ENCODE measurements at regions not wholly inside any gene's neighbourhood (a gene's known extent, or its start where the extent isn't known, plus 50 kb on each side); places are given as distances from the start of the nearest gene placed in this dataset.

GRCh38 chr4:177862541-177863176 lies 420.4 kb upstream of the AGA start:
- H3K9me3 ChIP-seq (ENCODE audit: control insufficient read depth, low read length) = no peaks in the 10 kb centered on the region
- intact Hi-C loops (cut with DNase I) = no loop called here
- no peaks in the 10 kb centered on the region for H3K27me3 ChIP-seq (ENCODE audit: control insufficient read depth, insufficient read depth)
- H3K27ac ChIP-seq (ENCODE audit: low read length) = no peak overlapping the region
- DNase-seq (peak in 1 of 3 donors; percentile 40), ATAC-seq (peak in 1 of 2 donors; percentile 31)
- H3K4me3 ChIP-seq (ENCODE audit: low read length) = no peak overlapping the region
- H3K4me1 ChIP-seq (ENCODE audit: control insufficient read depth, insufficient read depth, low read length) = no peaks in the 10 kb centered on the region
- 85% methylated on average over 19 of the region's 19 CpGs for WGBS

DNA sequence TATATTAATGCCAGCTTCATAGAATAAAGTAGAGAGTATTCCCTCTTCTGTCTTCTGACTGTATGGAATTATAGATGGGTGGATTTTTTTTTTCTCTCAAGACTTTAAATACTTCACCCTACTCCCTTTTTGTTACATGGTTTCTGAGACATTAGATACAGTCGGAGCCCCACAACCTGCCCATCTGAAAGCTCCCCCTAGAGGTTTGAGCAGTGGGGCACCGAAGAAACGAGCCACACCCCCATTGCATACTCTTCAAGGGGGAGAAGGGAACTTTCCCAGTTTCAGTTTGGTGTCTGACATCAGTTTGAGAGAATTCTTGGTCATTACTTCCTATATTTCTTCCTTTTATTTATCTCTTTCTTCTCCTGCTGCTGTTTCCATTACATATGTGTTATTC lies 437.6 kb upstream of the AGA start:
- DNase-seq (no peak), ATAC-seq (no peak)
- intact Hi-C loops (cut with DNase I) = no loop called here
- Histone ChIP-seq H3K4me1 (ENCODE audit: control insufficient read depth, insufficient read depth, low read length) (no peaks in the 10 kb centered on the region), H3K4me3 (ENCODE audit: low read length) (no peak overlapping the region), H3K27ac (ENCODE audit: low read length) (no peak overlapping the region), H3K9me3 (ENCODE audit: control insufficient read depth, low read length) (no peaks in the 10 kb centered on the region), H3K27me3 (ENCODE audit: control insufficient read depth, insufficient read depth) (no peaks in the 10 kb centered on the region)
- 57% methylated on average over 3 of the region's 3 CpGs for WGBS

DNA sequence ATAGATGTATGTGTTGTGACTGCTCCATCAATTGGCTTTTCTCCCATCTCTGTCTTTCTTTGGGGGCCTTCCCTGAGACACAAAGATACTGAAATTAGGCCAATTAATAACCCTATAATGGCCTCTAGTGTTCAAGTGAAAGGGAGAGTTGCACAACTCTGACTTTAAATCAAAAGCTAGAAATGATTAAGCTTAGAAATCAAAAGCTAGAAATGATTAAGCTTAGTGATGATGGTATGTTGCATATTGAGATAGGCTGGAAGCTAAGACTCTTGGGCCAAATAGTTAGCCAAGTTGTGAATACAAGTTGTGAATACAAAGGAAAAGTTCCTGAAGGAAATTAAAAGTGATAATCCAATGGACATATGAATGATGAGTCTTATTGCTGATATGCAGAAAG lies 452.9 kb upstream of the AGA start:
- intact Hi-C loops (cut with DNase I) = no loop called here
- Histone ChIP-seq H3K27ac (ENCODE audit: low read length) (no peak overlapping the region), H3K4me3 (ENCODE audit: low read length) (no peak overlapping the region), H3K4me1 (ENCODE audit: control insufficient read depth, insufficient read depth, low read length) (no peaks in the 10 kb centered on the region), H3K9me3 (ENCODE audit: control insufficient read depth, low read length) (no peaks in the 10 kb centered on the region), H3K27me3 (ENCODE audit: control insufficient read depth, insufficient read depth) (no peaks in the 10 kb centered on the region)
- no peak for ATAC-seq
- DNase-seq = no peak

DNA sequence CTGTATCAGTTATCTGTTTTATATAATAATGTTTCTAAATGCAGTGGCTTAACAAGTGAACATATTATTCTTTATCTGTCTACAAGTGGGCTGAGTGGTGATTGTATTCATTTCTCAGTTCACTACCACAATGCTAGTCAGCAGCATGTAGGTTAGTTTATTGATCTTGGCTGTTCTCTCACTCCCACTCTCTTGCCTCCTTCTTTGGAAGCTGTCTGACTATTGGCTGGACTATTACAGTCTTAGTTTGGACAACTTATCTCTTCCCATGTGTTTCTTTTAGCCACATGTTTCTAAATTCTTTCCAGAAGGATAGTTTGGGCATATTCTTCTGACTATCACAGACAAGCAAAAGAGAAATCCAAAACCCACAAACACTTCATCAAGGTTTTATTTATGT lies 459.5 kb upstream of the AGA start:
- DNase-seq = no peak
- ATAC-seq = no peak
- Histone ChIP-seq H3K27me3 (ENCODE audit: control insufficient read depth, insufficient read depth) (no peaks in the 10 kb centered on the region), H3K9me3 (ENCODE audit: control insufficient read depth, low read length) (no peaks in the 10 kb centered on the region), H3K27ac (ENCODE audit: low read length) (no peak overlapping the region), H3K4me1 (ENCODE audit: control insufficient read depth, insufficient read depth, low read length) (no peaks in the 10 kb centered on the region), H3K4me3 (ENCODE audit: low read length) (no peak overlapping the region)
- intact Hi-C loops (cut with DNase I) = no loop called here

DNA sequence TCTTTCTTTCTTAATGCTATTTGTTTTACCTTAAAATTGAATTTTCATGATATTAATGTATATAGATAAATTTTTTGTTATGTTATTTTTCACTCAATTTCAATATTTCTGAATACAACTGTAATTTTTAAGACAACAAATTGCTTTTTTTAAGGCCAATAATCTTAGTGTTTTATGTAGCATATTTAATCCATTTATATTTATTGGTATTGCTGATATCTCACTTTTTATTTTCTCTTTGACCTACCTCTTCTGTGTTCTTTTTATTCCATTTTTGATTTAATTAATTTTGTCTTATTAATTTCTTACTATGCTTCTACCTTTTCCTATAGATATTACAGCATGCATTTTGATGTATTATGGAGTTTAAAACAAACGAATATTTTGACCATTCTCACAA lies 460.1 kb upstream of the AGA start:
- H3K9me3 ChIP-seq (ENCODE audit: control insufficient read depth, low read length) = no peaks in the 10 kb centered on the region
- DNase-seq (no peak), ATAC-seq (no peak)
- H3K27ac ChIP-seq (ENCODE audit: low read length) = no peak overlapping the region
- intact Hi-C loops (cut with DNase I) = no loop called here
- no peaks in the 10 kb centered on the region for H3K4me1 ChIP-seq (ENCODE audit: control insufficient read depth, insufficient read depth, low read length)
- 72% methylated on average over 1 of the region's 1 CpG for WGBS
- H3K4me3 ChIP-seq (ENCODE audit: low read length) = no peak overlapping the region
- H3K27me3 ChIP-seq (ENCODE audit: control insufficient read depth, insufficient read depth) = no peaks in the 10 kb centered on the region

DNA sequence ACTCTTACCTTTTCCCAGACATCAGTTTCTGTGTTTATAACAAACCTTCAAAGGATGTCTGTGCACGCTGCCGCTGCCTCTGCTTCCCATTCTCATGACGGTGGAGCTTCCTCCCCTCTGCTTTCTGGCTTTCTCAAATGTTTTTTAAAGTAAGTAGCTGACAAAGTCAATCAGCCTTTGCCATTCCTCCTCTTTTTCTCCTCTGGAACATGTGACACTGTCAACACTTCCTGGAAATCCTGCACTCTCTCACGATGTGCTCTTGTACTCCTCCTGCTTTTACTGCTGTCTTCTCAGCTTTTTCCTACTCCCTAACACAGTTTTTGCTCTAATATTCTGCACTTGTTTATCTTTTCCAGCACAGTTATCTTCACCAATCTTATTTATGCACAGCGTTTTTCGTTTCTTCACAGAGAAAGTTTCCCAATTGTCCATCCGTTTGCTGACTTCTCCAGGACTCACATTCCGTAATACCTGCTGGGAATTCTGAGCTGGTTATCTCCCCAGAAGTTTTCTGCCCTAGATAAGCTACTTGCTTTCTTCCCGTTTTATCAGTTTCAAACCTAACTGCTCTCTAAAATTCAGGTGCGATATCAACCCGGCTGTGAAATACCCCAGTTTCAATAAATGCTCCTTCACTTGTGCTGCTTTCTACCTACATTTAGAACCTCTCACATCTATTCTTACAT lies 465.6 kb upstream of the AGA start:
- Histone ChIP-seq H3K9me3 (ENCODE audit: control insufficient read depth, low read length) (no peaks in the 10 kb centered on the region), H3K27ac (ENCODE audit: low read length) (no peak overlapping the region), H3K4me1 (ENCODE audit: control insufficient read depth, insufficient read depth, low read length) (no peaks in the 10 kb centered on the region), H3K4me3 (ENCODE audit: low read length) (peak overlapping the region; percentile 35), H3K27me3 (ENCODE audit: control insufficient read depth, insufficient read depth) (no peaks in the 10 kb centered on the region)
- ATAC-seq (no peak), DNase-seq (no peak)
- intact Hi-C loops (cut with DNase I) = no loop called here
- 14% methylated on average over 11 of the region's 11 CpGs for WGBS

- no peaks in the 10 kb centered on the region for H3K9me3 ChIP-seq (ENCODE audit: control insufficient read depth, low read length)
- intact Hi-C loops (cut with DNase I) = no loop called here
Measured at GRCh38 chr4:177921715-177922114, 479.5 kb upstream of the AGA start.

GRCh38 chr4:177923888-177924287 lies 481.7 kb upstream of the AGA start:
- DNase-seq = no peak
- Histone ChIP-seq H3K9me3 (ENCODE audit: control insufficient read depth, low read length) (no peaks in the 10 kb centered on the region), H3K27me3 (ENCODE audit: control insufficient read depth, insufficient read depth) (no peaks in the 10 kb centered on the region), H3K27ac (ENCODE audit: low read length) (no peak overlapping the region), H3K4me3 (ENCODE audit: low read length) (no peak overlapping the region), H3K4me1 (ENCODE audit: control insufficient read depth, insufficient read depth, low read length) (no peaks in the 10 kb centered on the region)
- ATAC-seq = no peak
- intact Hi-C loops (cut with DNase I) = no loop called here

More at GRCh38 chr4:177921715-177922114, 479.5 kb upstream of the AGA start:
- 68% methylated on average over 1 of the region's 1 CpG for WGBS
- Histone ChIP-seq H3K4me3 (ENCODE audit: low read length) (no peak overlapping the region), H3K27me3 (ENCODE audit: control insufficient read depth, insufficient read depth) (no peaks in the 10 kb centered on the region), H3K27ac (ENCODE audit: low read length) (no peak overlapping the region), H3K4me1 (ENCODE audit: control insufficient read depth, insufficient read depth, low read length) (no peaks in the 10 kb centered on the region)
- DNase-seq (no peak), ATAC-seq (no peak)

- Histone ChIP-seq H3K27me3 (ENCODE audit: control insufficient read depth, insufficient read depth) (no peaks in the 10 kb centered on the region), H3K4me3 (ENCODE audit: low read length) (no peak overlapping the region), H3K27ac (ENCODE audit: low read length) (no peak overlapping the region), H3K9me3 (ENCODE audit: control insufficient read depth, low read length) (no peaks in the 10 kb centered on the region), H3K4me1 (ENCODE audit: control insufficient read depth, insufficient read depth, low read length) (no peaks in the 10 kb centered on the region)
- no peak for DNase-seq
- intact Hi-C loops (cut with DNase I) = no loop called here
- ATAC-seq = no peak
- WGBS = 78% methylated on average over 5 of the region's 5 CpGs
Measured at GRCh38 chr4:177937041-177937440, 494.8 kb upstream of the AGA start.

DNA sequence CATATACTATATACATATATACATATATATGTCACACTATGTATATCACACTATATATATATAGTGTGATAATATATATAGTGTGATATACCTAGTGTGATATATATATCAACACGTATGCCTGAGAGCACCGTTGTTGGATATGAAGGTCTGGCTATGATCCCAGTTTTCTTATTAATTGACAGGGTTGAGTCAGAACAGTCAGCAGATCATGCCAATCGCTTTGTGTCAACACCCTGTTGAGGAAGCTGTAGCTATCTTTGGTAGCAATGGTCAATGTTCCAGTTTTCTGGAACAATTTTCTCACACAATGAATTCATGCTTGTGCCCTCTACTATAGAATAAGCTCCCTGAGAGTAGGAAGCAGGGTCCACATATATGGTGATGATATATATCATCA lies 496.0 kb upstream of the AGA start:
- no peak for DNase-seq
- WGBS = 42% methylated on average over 3 of the region's 3 CpGs
- Histone ChIP-seq H3K27me3 (ENCODE audit: control insufficient read depth, insufficient read depth) (no peaks in the 10 kb centered on the region), H3K27ac (ENCODE audit: low read length) (no peak overlapping the region), H3K4me1 (ENCODE audit: control insufficient read depth, insufficient read depth, low read length) (no peaks in the 10 kb centered on the region), H3K4me3 (ENCODE audit: low read length) (no peak overlapping the region), H3K9me3 (ENCODE audit: control insufficient read depth, low read length) (no peaks in the 10 kb centered on the region)
- ATAC-seq = no peak
- intact Hi-C loops (cut with DNase I) = no loop called here

GRCh38 chr4:177945268-177945667 lies 503.0 kb upstream of the AGA start:
- Histone ChIP-seq H3K4me3 (ENCODE audit: low read length) (no peak overlapping the region), H3K27ac (ENCODE audit: low read length) (no peak overlapping the region), H3K4me1 (ENCODE audit: control insufficient read depth, insufficient read depth, low read length) (no peaks in the 10 kb centered on the region), H3K27me3 (ENCODE audit: control insufficient read depth, insufficient read depth) (no peaks in the 10 kb centered on the region), H3K9me3 (ENCODE audit: control insufficient read depth, low read length) (no peaks in the 10 kb centered on the region)
- DNase-seq = no peak
- ATAC-seq = no peak
- WGBS = 50% methylated on average over 2 of the region's 2 CpGs
- intact Hi-C loops (cut with DNase I) = loop anchor here in 1 of 4 donors (10.0 kb wide), 1 partner anchor 160 kb away; no protein-coding TSS in a partner anchor

DNA sequence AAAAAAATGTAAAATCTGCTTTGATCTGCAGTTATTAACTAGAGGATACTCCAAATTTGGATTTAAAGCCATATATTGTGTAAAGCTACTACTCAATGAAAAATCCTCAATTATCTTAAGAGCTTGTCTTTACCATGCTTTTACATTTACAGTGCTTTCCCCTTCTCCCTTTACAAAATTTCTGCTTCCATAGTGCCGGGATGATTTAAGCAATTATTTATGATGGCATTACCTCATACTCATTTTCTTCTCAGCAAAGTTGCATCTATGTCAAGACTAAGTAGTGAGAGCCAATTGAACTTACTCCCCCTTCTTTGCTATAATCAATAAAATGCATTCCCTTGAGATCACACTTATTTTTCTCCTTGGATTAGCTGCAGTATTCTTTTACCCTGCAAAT lies 505.4 kb upstream of the AGA start:
- H3K27ac ChIP-seq (ENCODE audit: low read length) = no peak overlapping the region
- intact Hi-C loops (cut with DNase I) = loop anchor here in 1 of 4 donors (10.0 kb wide), 1 partner anchor 163 kb away; no protein-coding TSS in a partner anchor
- ATAC-seq (no peak), DNase-seq (no peak)
- WGBS = 79% methylated on average over 1 of the region's 1 CpG
- no peak overlapping the region for H3K4me3 ChIP-seq (ENCODE audit: low read length)
- H3K4me1 ChIP-seq (ENCODE audit: control insufficient read depth, insufficient read depth, low read length) = no peaks in the 10 kb centered on the region
- no peaks in the 10 kb centered on the region for H3K9me3 ChIP-seq (ENCODE audit: control insufficient read depth, low read length)
- H3K27me3 ChIP-seq (ENCODE audit: control insufficient read depth, insufficient read depth) = no peaks in the 10 kb centered on the region
